PC-3 (cell line): ENCODE measurements at regions not wholly inside any gene's neighbourhood (a gene's known extent, or its start where the extent isn't known, plus 50 kb on each side); places are given as distances from the start of the nearest gene placed in this dataset.

Experiments
- ATAC-seq: fragments of 200-7000 bp; cut with Tn5 transposase; 2 replicates; pipeline ENCODE4 v1.9.1; 2020; ENCODE audit warnings: mild to moderate bottlenecking, moderate library complexity
- BruUV-seq: library from RNA; stranded (reverse); fragments of 400-500 nt; replicated peaks from 2 replicates; lab custom pipeline; 2021; lab: Mats Ljungman, UMichigan
- CTCF ChIA-PET: fragments of 300-600 bp; sonication (Branson Sonifier 250); formaldehyde crosslinking; loops from one replicate; lab custom pipeline; 2022; ENCODE audit warnings: antibody characterized with exemption; lab: Charles Lee
- POLR2A ChIA-PET: fragments of 300-600 bp; sonication (Branson Sonifier 250); formaldehyde crosslinking; loops from one replicate; lab custom pipeline; 2022; ENCODE audit warnings: antibody characterized with exemption; ENCODE audit not compliant: unreplicated experiment; lab: Charles Lee
- DNase-seq: peaks from one replicate; pipeline ENCODE4 v3.0.0-alpha.2; 2015
- H2AFZ ChIP-seq: fragments of 300-600 bp; sonication (generic); 2 replicates; pipeline ENCODE4 v1.6.0; 2016; ENCODE audit warnings: antibody characterized with exemption, low read length
- H3F3A ChIP-seq: fragments of 300-600 bp; sonication (generic); one replicate; pipeline ENCODE4 v1.6.0; 2017; ENCODE audit warnings: antibody characterized with exemption, low read length, control low read depth, mild to moderate bottlenecking; ENCODE audit not compliant: unreplicated experiment
- H3K27ac ChIP-seq: fragments of 300-600 bp; sonication (generic); 2 replicates; pipeline ENCODE4 v1.5.1; 2016; ENCODE audit warnings: mild to moderate bottlenecking, low read length
- H3K27me3 ChIP-seq: fragments of 300-600 bp; sonication (generic); 2 replicates; pipeline ENCODE4 v1.6.1; 2016; ENCODE audit warnings: low read length, mixed read lengths
- H3K36me3 ChIP-seq: fragments of 300-600 bp; sonication (generic); 2 replicates; pipeline ENCODE4 v1.6.1; 2016; ENCODE audit warnings: low read depth, mixed run types, low read length, mixed read lengths
- H3K4me1 ChIP-seq: fragments of 300-600 bp; sonication (generic); 2 replicates; pipeline ENCODE4 v1.5.1; 2016; ENCODE audit warnings: low read length; ENCODE audit not compliant: insufficient read depth
- H3K4me2 ChIP-seq: fragments of 300-600 bp; sonication (generic); 2 replicates; pipeline ENCODE4 v1.6.0; 2016; ENCODE audit warnings: low read length
- H3K4me3 ChIP-seq: fragments of 300-600 bp; sonication (generic); 2 replicates; pipeline ENCODE4 v1.5.1; 2016; ENCODE audit warnings: mild to moderate bottlenecking, low read length, mixed read lengths
- H3K79me2 ChIP-seq: fragments of 300-600 bp; sonication (generic); 2 replicates; pipeline ENCODE4 v1.6.1; 2017; ENCODE audit warnings: low read length, mixed read lengths
- H3K9ac ChIP-seq: fragments of 300-600 bp; sonication (generic); 2 replicates; pipeline ENCODE4 v1.6.0; 2016; ENCODE audit warnings: mild to moderate bottlenecking, low read length
- H3K9me2 ChIP-seq: fragments of 300-600 bp; sonication (generic); replicated peaks from 2 replicates; pipeline ENCODE4 v1.6.1; 2016; ENCODE audit warnings: mixed run types, low read length, mixed read lengths
- H3K9me3 ChIP-seq: fragments of 300-600 bp; sonication (generic); 2 replicates; pipeline ENCODE4 v1.6.1; 2016; ENCODE audit warnings: low read length, mixed read lengths
- H4K20me1 ChIP-seq: fragments of 300-600 bp; sonication (generic); 2 replicates; pipeline ENCODE4 v1.6.1; 2016; ENCODE audit warnings: low read length, mixed read lengths
- EZH2 ChIP-seq: fragments of 300-600 bp; sonication (generic); IDR thresholded peaks from one replicate; pipeline ENCODE4 v1.6.1; 2017; ENCODE audit warnings: antibody characterized with exemption, mild to moderate bottlenecking, low read length; ENCODE audit not compliant: unreplicated experiment
- EZH2phosphoT487 ChIP-seq: fragments of 300-600 bp; sonication (generic); IDR thresholded peaks from 2 replicates; pipeline ENCODE4 v1.6.1; 2018; ENCODE audit warnings: mild to moderate bottlenecking, antibody characterized with exemption, low read length, borderline replicate concordance
- intact Hi-C: fragments of 100-400 bp; cut with micrococcal nuclease; formaldehyde crosslinking; loops from 2 replicates; pipeline ENCODE4 v1.9.0; 2023
- TF ChIP-seq, protein P1 (sequence below): fragments of 300-600 bp; sonication (generic); conservative IDR thresholded peaks from 2 replicates; pipeline ENCODE4 v1.5.1; 2017; ENCODE audit warnings: antibody characterized with exemption, low read depth, mild to moderate bottlenecking, low read length

DNA sequence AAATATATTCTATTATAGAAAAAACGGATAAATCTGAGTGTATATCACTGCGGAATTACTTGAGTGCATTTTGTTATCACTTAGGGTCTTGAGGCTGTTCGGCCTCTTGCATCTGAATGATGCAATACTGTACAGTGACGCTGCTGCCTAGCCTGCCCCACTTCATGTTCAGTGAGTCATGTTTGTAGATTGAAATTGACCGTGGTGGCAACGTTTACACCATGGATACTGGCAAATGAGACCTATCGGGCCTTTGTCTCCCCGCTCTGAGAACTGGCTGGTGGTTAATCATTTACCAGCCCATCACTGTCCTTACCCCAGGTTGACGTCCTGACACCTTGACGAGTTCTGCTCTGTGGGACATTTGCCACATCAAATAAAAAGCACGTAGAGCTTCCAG is 510.1 kb upstream of the ADAMTS16 start:
- Histone ChIP-seq H3K27ac (no peak overlapping the region), H3K4me2 (no peak overlapping the region), H3K9me2 (no peaks in the 10 kb centered on the region), H3K79me2 (no peaks in the 10 kb centered on the region), H3K9me3 (no peaks in the 10 kb centered on the region), H2AFZ (no peak overlapping the region), H3K27me3 (peaks cover 8% of the 10 kb centered on the region; the same call in 1 of the 2 replicates), H3K36me3 (no peaks in the 10 kb centered on the region), H3K4me3 (no peak overlapping the region), H4K20me1 (no peaks in the 10 kb centered on the region), H3K4me1 (no peaks in the 10 kb centered on the region), H3K9ac (no peak overlapping the region), H3F3A (no peaks in the 10 kb centered on the region)
- ChIA-PET CTCF (no interaction called here), POLR2A (no interaction called here)
- ATAC-seq (no peak), DNase-seq (no peak)
- BruUV-seq: no TSS peak
- intact Hi-C loops: no loop called here
- TF ChIP-seq EZH2 (no peak), EZH2phosphoT487 (no peak)
- TF ChIP-seq, protein P1, sequence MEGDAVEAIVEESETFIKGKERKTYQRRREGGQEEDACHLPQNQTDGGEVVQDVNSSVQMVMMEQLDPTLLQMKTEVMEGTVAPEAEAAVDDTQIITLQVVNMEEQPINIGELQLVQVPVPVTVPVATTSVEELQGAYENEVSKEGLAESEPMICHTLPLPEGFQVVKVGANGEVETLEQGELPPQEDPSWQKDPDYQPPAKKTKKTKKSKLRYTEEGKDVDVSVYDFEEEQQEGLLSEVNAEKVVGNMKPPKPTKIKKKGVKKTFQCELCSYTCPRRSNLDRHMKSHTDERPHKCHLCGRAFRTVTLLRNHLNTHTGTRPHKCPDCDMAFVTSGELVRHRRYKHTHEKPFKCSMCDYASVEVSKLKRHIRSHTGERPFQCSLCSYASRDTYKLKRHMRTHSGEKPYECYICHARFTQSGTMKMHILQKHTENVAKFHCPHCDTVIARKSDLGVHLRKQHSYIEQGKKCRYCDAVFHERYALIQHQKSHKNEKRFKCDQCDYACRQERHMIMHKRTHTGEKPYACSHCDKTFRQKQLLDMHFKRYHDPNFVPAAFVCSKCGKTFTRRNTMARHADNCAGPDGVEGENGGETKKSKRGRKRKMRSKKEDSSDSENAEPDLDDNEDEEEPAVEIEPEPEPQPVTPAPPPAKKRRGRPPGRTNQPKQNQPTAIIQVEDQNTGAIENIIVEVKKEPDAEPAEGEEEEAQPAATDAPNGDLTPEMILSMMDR: no peak

DNA sequence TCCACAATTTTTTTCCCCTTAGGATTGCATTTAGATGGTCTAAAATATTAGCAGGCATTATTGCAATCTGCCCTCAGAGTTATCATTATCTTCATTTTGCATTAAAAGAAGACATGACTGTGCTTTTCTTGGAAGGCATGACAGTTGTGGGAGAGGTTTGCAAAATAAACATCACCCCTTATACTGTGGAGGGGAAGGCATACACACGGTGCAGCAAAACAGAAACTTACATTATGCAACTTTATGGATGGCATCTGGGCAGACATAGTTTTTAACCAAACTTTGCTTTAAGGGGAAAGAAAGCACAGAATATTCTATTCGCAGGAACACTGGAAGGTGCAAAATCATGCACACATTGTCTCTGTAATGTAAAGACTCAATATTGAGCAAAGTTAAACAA is 505.8 kb upstream of the ADAMTS16 start:
- ATAC-seq (no peak), DNase-seq (no peak)
- Histone ChIP-seq H3F3A (no peaks in the 10 kb centered on the region), H3K9me3 (no peaks in the 10 kb centered on the region), H3K9me2 (no peaks in the 10 kb centered on the region), H3K36me3 (no peaks in the 10 kb centered on the region), H3K4me3 (no peak overlapping the region), H3K9ac (no peak overlapping the region), H3K27me3 (0 out of 2 replicates have a peak, but pooled peaks cover 4% of the 10 kb centered on the region), H4K20me1 (no peaks in the 10 kb centered on the region), H2AFZ (no peak overlapping the region), H3K27ac (no peak overlapping the region), H3K79me2 (no peaks in the 10 kb centered on the region), H3K4me2 (no peak overlapping the region), H3K4me1 (no peaks in the 10 kb centered on the region)
- ChIA-PET CTCF (no interaction called here), POLR2A (no interaction called here)
- BruUV-seq: no TSS peak
- intact Hi-C loops: no loop called here
- TF ChIP-seq EZH2phosphoT487 (no peak), EZH2 (no peak)
- TF ChIP-seq, protein P1: no peak

DNA sequence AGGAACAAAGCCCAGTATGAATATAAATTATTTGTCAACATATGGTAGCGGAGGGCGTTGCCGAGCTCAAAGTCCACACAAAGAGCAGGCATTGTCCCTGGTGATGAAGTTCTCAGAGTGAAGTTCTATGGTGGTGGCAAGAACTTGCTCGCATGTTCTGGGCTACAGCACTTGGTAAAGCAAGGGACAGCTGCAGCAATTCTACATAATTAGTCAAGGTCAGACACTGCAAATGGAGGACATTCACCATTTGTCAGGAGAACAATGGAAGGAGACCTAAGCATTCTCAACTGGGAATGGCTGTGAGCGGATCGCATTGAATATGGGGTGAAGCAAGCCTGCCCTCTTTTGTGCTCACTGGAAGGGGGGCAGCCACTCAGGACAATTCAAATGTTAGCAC is 503.8 kb upstream of the ADAMTS16 start:
- Histone ChIP-seq H3K4me3 (no peak overlapping the region), H3K4me1 (no peaks in the 10 kb centered on the region), H2AFZ (no peak overlapping the region), H3K27ac (no peak overlapping the region), H3K9ac (no peak overlapping the region), H3K4me2 (no peak overlapping the region), H3K27me3 (0 out of 2 replicates have a peak, but pooled peaks cover 4% of the 10 kb centered on the region), H3K9me2 (no peaks in the 10 kb centered on the region), H4K20me1 (no peaks in the 10 kb centered on the region), H3K9me3 (no peaks in the 10 kb centered on the region), H3K36me3 (no peaks in the 10 kb centered on the region), H3F3A (no peaks in the 10 kb centered on the region), H3K79me2 (no peaks in the 10 kb centered on the region)
- BruUV-seq: no TSS peak
- ATAC-seq (no peak), DNase-seq (no peak)
- ChIA-PET POLR2A (no interaction called here), CTCF (no interaction called here)
- intact Hi-C loops: no loop called here
- TF ChIP-seq EZH2 (no peak), EZH2phosphoT487 (no peak)
- TF ChIP-seq, protein P1: no peak
